ENCODE measurements at regions not wholly inside any gene's neighbourhood (a gene's known extent, or its start where the extent isn't known, plus 50 kb on each side); places are given as distances from the start of the nearest gene placed in this dataset.

- TF ChIP-seq, protein P1, sequence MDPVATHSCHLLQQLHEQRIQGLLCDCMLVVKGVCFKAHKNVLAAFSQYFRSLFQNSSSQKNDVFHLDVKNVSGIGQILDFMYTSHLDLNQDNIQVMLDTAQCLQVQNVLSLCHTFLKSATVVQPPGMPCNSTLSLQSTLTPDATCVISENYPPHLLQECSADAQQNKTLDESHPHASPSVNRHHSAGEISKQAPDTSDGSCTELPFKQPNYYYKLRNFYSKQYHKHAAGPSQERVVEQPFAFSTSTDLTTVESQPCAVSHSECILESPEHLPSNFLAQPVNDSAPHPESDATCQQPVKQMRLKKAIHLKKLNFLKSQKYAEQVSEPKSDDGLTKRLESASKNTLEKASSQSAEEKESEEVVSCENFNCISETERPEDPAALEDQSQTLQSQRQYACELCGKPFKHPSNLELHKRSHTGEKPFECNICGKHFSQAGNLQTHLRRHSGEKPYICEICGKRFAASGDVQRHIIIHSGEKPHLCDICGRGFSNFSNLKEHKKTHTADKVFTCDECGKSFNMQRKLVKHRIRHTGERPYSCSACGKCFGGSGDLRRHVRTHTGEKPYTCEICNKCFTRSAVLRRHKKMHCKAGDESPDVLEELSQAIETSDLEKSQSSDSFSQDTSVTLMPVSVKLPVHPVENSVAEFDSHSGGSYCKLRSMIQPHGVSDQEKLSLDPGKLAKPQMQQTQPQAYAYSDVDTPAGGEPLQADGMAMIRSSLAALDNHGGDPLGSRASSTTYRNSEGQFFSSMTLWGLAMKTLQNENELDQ (tag by site-specific recombination; IDR thresholded peaks at IDR 0.05; ENCODE audit: low read depth): no peak
- TF ChIP-seq ZNF76 (tag by site-specific recombination; IDR thresholded peaks at IDR 0.05; ENCODE audit: borderline replicate concordance, low read depth): no peak
- TF ChIP-seq CTCF (tag by site-specific recombination; IDR thresholded peaks at IDR 0.05): no peak
- TF ChIP-seq TCF7L2 (IDR thresholded peaks at IDR 0.05; ENCODE audit: borderline replicate concordance, low read depth, low read length): no peak
- TF ChIP-seq ZNF560 (tag by site-specific recombination; IDR thresholded peaks at IDR 0.05; ENCODE audit: borderline replicate concordance): no peak
- TF ChIP-seq KLF10 (tag by site-specific recombination; IDR thresholded peaks at IDR 0.05): no peak
Observed at GRCh38 chr7:53246957-53247356, 211.5 kb downstream of the POM121L12 start.
